ENCODE measurements at regions not wholly inside any gene's neighbourhood (a gene's known extent, or its start where the extent isn't known, plus 50 kb on each side); places are given as distances from the start of the nearest gene placed in this dataset.

- DNase-seq, result no peak
- WGBS, 3 donors, result 89 to 96% (median 90%) methylated on average over 4 of the region's 4 CpGs
- H3K9me3 ChIP-seq, result no peaks in the 10 kb centered on the region
- no peaks in the 10 kb centered on the region for H3K4me1 ChIP-seq (ENCODE audit: insufficient read depth)
- no peak overlapping the region for H3K27ac ChIP-seq
- H3K36me3 ChIP-seq, result no peaks in the 10 kb centered on the region
- no peak overlapping the region for H3K4me3 ChIP-seq
- intact Hi-C loops (cut with DNase I), result no loop called here
- TF ChIP-seq CTCF (IDR thresholded peaks at IDR 0.05), result no peak
- TF ChIP-seq POLR2A (IDR thresholded peaks at IDR 0.05), result no peak
- TF ChIP-seq EP300 (IDR thresholded peaks at IDR 0.05), result no peak
- no peaks in the 10 kb centered on the region for H3K27me3 ChIP-seq
These were observed 176.4 kb downstream of the SIM1 start for GRCh38 chr6:100288311-100288710.

GRCh38 chr6:100283285-100283684, 181.4 kb downstream of the SIM1 start:
- no peak for DNase-seq
- Histone ChIP-seq H3K4me3 (no peak overlapping the region), H3K4me1 (ENCODE audit: insufficient read depth) (no peaks in the 10 kb centered on the region), H3K27me3 (no peaks in the 10 kb centered on the region), H3K36me3 (no peaks in the 10 kb centered on the region), H3K27ac (no peak overlapping the region), H3K9me3 (no peaks in the 10 kb centered on the region)
- no peak for TF ChIP-seq CTCF (IDR thresholded peaks at IDR 0.05)
- no peak for TF ChIP-seq POLR2A (IDR thresholded peaks at IDR 0.05)
- no peak for TF ChIP-seq EP300 (IDR thresholded peaks at IDR 0.05)
- intact Hi-C loops (cut with DNase I), result no loop called here

GRCh38 chr6:100281471-100281901, 183.2 kb downstream of the SIM1 start:
- no peak overlapping the region for H3K4me3 ChIP-seq
- 3 to 6% (median 3%) methylated on average over 17 of the region's 17 CpGs for WGBS, 3 donors
- no peak for TF ChIP-seq EP300 (IDR thresholded peaks at IDR 0.05)
- no peak for TF ChIP-seq CTCF (IDR thresholded peaks at IDR 0.05)
- TF ChIP-seq POLR2A (IDR thresholded peaks at IDR 0.05), result no peak

GRCh38 chr6:100276311-100277057, 188.2 kb downstream of the SIM1 start:
- no peaks in the 10 kb centered on the region for H3K36me3 ChIP-seq
- no peak overlapping the region for H3K27ac ChIP-seq
- intact Hi-C loops (cut with DNase I), result no loop called here
- H3K27me3 ChIP-seq, result no peaks in the 10 kb centered on the region
- no peak overlapping the region for H3K4me3 ChIP-seq
- no peaks in the 10 kb centered on the region for H3K4me1 ChIP-seq (ENCODE audit: insufficient read depth)
- DNase-seq, result no peak
- WGBS, 3 donors, result 93 to 96% (median 94%) methylated on average over 3 of the region's 3 CpGs
- TF ChIP-seq CTCF (IDR thresholded peaks at IDR 0.05) (no peak), POLR2A (IDR thresholded peaks at IDR 0.05) (no peak), EP300 (IDR thresholded peaks at IDR 0.05) (no peak)
- no peaks in the 10 kb centered on the region for H3K9me3 ChIP-seq

More at GRCh38 chr6:100281471-100281901, 183.2 kb downstream of the SIM1 start:
- intact Hi-C loops (cut with DNase I), result no loop called here
- Histone ChIP-seq H3K36me3 (no peaks in the 10 kb centered on the region), H3K27me3 (no peaks in the 10 kb centered on the region), H3K9me3 (no peaks in the 10 kb centered on the region), H3K4me1 (ENCODE audit: insufficient read depth) (no peaks in the 10 kb centered on the region), H3K27ac (no peak overlapping the region)
- no peak for DNase-seq

Data from ovary (tissue), 7 donors.